WERI-Rb-1 (cell line): ENCODE measurements at regions not wholly inside any gene's neighbourhood (a gene's known extent, or its start where the extent isn't known, plus 50 kb on each side); places are given as distances from the start of the nearest gene placed in this dataset.

Experiments used
- DNase-seq: peaks from one replicate; pipeline ENCODE4 v3.0.0-alpha.2; 2020
- H3K27ac ChIP-seq: fragments of 250-450 bp; sonication (Bioruptor Pico); 2 replicates; pipeline ENCODE4 v1.5.1; 2020; ENCODE audit warnings: mild to moderate bottlenecking, moderate library complexity
- H3K27me3 ChIP-seq: fragments of 250-450 bp; sonication (Bioruptor Pico); 2 replicates; pipeline ENCODE4 v1.5.1; 2021; ENCODE audit warnings: mild to moderate bottlenecking, low read depth, moderate library complexity; ENCODE audit not compliant: insufficient read depth, severe bottlenecking
- H3K36me3 ChIP-seq: fragments of 250-450 bp; sonication (Bioruptor Pico); 2 replicates; pipeline ENCODE4 v1.5.1; 2020; ENCODE audit warnings: mild to moderate bottlenecking, moderate library complexity
- H3K4me3 ChIP-seq: 2 replicates; pipeline ENCODE4 v1.5.1; 2011; ENCODE audit warnings: low read depth, mild to moderate bottlenecking, control low read depth, low read length
- H3K9me3 ChIP-seq: fragments of 250-450 bp; sonication (Bioruptor Pico); 2 replicates; pipeline ENCODE4 v1.5.1; 2021; ENCODE audit warnings: mild to moderate bottlenecking, moderate library complexity; ENCODE audit not compliant: severe bottlenecking
- CTCF ChIP-seq: IDR thresholded peaks from 2 replicates; pipeline ENCODE4 v1.5.1; 2011; ENCODE audit warnings: low read depth, mild to moderate bottlenecking, control low read depth, inconsistent platforms, low read length

- DNase-seq, result no peak
- Histone ChIP-seq H3K9me3 (no peaks in the 10 kb centered on the region), H3K27ac (no peak overlapping the region), H3K36me3 (no peaks in the 10 kb centered on the region), H3K4me3 (no peak overlapping the region), H3K27me3 (no peaks in the 10 kb centered on the region)
- no peak for TF ChIP-seq CTCF
Measured at GRCh38 chr6:141095308-141095707, 1037.4 kb upstream of the GJE1 start.

DNA sequence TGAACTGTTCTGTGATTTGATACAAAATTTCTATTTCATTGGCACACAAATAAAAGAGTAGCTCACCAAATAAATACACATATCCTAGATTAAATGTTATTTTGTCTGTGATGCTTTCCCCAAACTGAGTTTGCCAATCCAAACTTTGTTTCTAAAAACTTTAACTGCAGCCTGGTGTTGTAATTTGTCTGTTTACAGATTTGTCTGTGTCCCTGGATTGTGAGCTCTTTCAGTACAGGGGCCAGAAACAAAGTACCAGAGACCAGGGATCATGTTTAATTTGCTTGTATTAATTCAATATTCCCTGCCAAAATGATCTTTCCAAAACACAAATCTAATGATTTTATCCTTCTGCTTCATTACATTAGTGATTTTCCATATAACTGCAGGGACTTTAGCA lies 1044.6 kb upstream of the GJE1 start:
- H3K9me3 ChIP-seq, result no peaks in the 10 kb centered on the region
- no peak overlapping the region for H3K4me3 ChIP-seq
- no peak overlapping the region for H3K27ac ChIP-seq
- no peaks in the 10 kb centered on the region for H3K36me3 ChIP-seq
- TF ChIP-seq CTCF, result no peak
- H3K27me3 ChIP-seq, result no peaks in the 10 kb centered on the region
- DNase-seq, result no peak

DNA sequence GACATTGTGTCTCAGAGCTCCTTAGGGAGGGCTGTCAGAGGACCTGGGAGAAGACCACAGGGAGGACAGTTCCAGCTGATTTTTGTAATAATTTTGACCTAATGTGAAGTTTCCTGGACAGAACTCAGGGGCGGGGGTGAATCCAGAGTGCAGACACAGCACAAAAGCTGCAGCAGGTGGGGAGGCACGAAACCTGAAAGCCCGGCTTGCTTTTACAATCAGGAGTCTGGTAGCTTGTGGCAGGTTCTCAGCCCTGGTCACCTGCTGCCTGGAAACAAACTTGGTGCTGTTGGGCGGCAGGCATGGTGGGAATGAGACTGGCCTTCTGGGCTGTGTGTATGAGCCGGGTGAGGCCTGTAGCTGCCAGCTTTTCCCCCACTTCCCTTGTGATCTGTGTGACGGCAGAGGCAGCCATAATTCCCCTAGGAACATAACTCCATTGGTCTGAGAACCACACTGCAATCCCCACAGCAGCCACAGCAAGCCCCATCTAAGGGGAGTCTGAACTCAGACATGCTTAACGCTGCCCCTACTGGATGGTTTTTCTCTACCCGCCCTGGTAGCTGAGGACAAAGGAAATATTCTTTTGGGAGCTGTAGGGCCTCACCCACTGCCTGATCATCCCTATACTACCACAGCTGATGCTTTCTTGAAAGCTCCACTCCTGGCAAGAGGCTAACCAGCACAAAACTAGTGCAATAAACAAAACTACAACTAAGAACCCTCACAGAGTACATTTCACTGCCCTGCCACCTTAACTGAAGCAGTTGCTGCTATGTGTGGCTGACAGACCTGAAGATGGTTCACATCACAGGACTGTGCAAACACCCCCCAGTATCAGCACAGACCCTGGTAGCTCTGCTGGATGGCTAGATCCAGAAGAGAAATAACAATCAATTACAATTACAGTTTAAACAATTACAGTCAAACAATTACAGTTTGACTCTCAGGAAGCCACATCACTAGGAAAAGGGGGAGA lies 1055.1 kb upstream of the GJE1 start:
- no peaks in the 10 kb centered on the region for H3K9me3 ChIP-seq
- DNase-seq, result peak; percentile 68
- no peaks in the 10 kb centered on the region for H3K27me3 ChIP-seq
- no peak overlapping the region for H3K4me3 ChIP-seq
- no peaks in the 10 kb centered on the region for H3K36me3 ChIP-seq
- no peak overlapping the region for H3K27ac ChIP-seq
- peak; percentile 61 for TF ChIP-seq CTCF

- TF ChIP-seq CTCF, result no peak
- no peaks in the 10 kb centered on the region for H3K9me3 ChIP-seq
- H3K27me3 ChIP-seq, result no peaks in the 10 kb centered on the region
- no peak overlapping the region for H3K27ac ChIP-seq
- DNase-seq, result no peak
- no peak overlapping the region for H3K4me3 ChIP-seq
- no peaks in the 10 kb centered on the region for H3K36me3 ChIP-seq
Measured at GRCh38 chr6:141057761-141058160, 1075.0 kb upstream of the GJE1 start.

DNA sequence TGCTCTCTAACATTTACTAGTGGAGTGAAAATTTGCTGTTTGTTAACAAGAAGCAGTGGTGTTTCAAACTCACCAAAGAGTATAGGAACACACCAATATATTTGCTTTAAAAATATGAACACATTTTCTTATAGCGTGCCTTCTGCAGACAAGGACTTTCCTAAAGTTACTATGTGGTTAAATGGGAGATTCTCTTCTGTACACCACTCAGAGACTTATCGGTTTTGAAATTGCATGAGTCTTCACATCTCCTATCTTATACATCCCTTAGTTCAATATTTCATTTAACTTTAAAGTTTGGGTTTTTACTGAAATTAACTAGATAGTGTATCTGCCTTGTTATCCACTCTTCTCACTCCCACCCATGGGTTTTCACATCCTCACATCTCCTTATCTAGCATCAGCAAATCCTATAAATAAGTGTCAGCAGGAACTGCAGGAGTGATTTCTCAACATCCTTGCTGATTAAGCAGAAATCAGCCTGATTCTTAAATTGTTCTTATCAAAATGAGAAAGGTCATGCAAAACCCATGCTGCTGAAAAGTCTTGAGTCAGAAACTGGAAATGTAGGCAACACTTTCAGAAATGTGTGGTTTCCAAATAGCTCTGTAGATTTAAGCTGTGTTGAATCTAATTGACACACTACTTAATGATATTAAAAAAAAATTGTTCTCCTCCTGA lies 1075.6 kb upstream of the GJE1 start:
- no peaks in the 10 kb centered on the region for H3K36me3 ChIP-seq
- TF ChIP-seq CTCF, result no peak
- H3K27ac ChIP-seq, result no peak overlapping the region
- no peaks in the 10 kb centered on the region for H3K9me3 ChIP-seq
- DNase-seq, result no peak
- H3K4me3 ChIP-seq, result no peak overlapping the region
- H3K27me3 ChIP-seq, result no peaks in the 10 kb centered on the region
